Breast epithelium (tissue), 3 donors: ENCODE measurements at regions not wholly inside any gene's neighbourhood (a gene's known extent, or its start where the extent isn't known, plus 50 kb on each side); places are given as distances from the start of the nearest gene placed in this dataset.

Experiments
- POLR2A ChIP-seq: fragments of 450-650 bp; IDR thresholded peaks from one replicate; pipeline ENCODE4 v1.6.1; 2016; ENCODE audit warnings: antibody characterized with exemption, mild to moderate bottlenecking, moderate library complexity
- POLR2AphosphoS5 ChIP-seq, 3 donors: sonication (generic); formaldehyde crosslinking; IDR thresholded peaks; one replicate each; pipeline ENCODE4 v1.6.1; 2017; ENCODE audit warnings: antibody characterized with exemption in 3 of 3
- TF ChIP-seq, protein P1 (sequence below), 3 donors: fragments of 450-650 bp; IDR thresholded peaks; one replicate each; pipeline ENCODE4 v1.5.1; 2016 to 2017; ENCODE audit warnings: antibody characterized with exemption in 3 of 3, mild to moderate bottlenecking in 3 of 3, moderate library complexity in 3 of 3

DNA sequence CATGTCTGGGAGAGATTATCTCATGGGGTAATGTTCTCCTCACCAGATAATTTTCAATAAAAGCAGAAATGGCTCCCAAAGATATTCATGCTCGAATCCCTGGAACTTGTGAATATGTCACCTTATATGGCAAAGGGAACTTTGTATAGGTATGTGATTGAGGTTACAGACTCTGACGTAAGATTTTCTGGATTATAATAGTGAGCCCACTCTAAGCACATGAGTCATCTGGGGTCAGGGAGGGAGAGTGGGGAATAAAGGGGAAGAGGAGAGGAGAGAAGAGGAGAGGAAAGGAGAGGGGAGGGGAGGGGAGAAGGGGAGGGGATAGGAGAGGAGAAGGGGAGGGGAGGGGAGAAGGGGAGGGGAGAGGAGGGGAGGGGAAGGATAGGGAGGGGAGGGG, 1193.9 kb downstream of the PLA2G4A start:
- TF ChIP-seq POLR2A (no peak), POLR2AphosphoS5 (IDR thresholded peaks at IDR 0.05) (no peak)
- TF ChIP-seq, protein P1, sequence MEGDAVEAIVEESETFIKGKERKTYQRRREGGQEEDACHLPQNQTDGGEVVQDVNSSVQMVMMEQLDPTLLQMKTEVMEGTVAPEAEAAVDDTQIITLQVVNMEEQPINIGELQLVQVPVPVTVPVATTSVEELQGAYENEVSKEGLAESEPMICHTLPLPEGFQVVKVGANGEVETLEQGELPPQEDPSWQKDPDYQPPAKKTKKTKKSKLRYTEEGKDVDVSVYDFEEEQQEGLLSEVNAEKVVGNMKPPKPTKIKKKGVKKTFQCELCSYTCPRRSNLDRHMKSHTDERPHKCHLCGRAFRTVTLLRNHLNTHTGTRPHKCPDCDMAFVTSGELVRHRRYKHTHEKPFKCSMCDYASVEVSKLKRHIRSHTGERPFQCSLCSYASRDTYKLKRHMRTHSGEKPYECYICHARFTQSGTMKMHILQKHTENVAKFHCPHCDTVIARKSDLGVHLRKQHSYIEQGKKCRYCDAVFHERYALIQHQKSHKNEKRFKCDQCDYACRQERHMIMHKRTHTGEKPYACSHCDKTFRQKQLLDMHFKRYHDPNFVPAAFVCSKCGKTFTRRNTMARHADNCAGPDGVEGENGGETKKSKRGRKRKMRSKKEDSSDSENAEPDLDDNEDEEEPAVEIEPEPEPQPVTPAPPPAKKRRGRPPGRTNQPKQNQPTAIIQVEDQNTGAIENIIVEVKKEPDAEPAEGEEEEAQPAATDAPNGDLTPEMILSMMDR (IDR thresholded peaks at IDR 0.05): no peak
